Astrocyte (in vitro differentiated cells and primary cell): ENCODE measurements at regions not wholly inside any gene's neighbourhood (a gene's known extent, or its start where the extent isn't known, plus 50 kb on each side); places are given as distances from the start of the nearest gene placed in this dataset.

ENCODE experiments used
- EZH2 ChIP-seq: IDR thresholded peaks from 2 replicates; pipeline ENCODE4 v1.6.1; 2012; ENCODE audit warnings: mild to moderate bottlenecking, low read length, inconsistent platforms; ENCODE audit not compliant: insufficient read depth
- TF ChIP-seq, protein P1 (sequence below): IDR thresholded peaks from 2 replicates; pipeline ENCODE4 v1.5.1; 2011; ENCODE audit warnings: low read depth, mild to moderate bottlenecking, inconsistent platforms, low read length, moderate library complexity; ENCODE audit not compliant: insufficient read depth

DNA sequence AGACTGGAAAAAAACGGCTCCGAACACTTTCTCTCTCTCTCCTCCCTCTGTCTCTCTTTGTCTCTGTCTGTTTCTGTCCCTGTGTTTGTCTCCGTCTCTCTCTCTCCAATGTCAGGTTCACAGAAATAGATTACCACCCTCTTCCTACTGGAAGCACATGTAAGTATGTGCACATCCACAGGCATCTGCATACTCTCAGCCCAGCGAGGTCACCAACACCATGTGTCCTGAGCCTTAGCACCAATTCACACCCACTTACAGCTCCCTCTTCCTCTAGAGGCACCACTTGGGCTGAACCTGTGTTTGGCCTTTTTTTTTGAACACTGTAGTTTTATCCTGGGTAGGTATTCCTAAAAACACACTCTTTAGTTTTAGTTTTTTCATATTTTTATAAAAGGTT, 130.5 kb downstream of the ETS2 start:
- TF ChIP-seq, protein P1, sequence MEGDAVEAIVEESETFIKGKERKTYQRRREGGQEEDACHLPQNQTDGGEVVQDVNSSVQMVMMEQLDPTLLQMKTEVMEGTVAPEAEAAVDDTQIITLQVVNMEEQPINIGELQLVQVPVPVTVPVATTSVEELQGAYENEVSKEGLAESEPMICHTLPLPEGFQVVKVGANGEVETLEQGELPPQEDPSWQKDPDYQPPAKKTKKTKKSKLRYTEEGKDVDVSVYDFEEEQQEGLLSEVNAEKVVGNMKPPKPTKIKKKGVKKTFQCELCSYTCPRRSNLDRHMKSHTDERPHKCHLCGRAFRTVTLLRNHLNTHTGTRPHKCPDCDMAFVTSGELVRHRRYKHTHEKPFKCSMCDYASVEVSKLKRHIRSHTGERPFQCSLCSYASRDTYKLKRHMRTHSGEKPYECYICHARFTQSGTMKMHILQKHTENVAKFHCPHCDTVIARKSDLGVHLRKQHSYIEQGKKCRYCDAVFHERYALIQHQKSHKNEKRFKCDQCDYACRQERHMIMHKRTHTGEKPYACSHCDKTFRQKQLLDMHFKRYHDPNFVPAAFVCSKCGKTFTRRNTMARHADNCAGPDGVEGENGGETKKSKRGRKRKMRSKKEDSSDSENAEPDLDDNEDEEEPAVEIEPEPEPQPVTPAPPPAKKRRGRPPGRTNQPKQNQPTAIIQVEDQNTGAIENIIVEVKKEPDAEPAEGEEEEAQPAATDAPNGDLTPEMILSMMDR: no peak
- no peak for TF ChIP-seq EZH2
